ACC112 (cell line): ENCODE measurements at regions not wholly inside any gene's neighbourhood (a gene's known extent, or its start where the extent isn't known, plus 50 kb on each side); places are given as distances from the start of the nearest gene placed in this dataset.
"Not testable (repeated sequence)": the region's sequence is repeated elsewhere in the genome, so short reads cannot be mapped to it uniquely, and the experiment has no call there.

Experiments used
- H2AFZ ChIP-seq: fragments of 200-600 bp; sonication (generic); one replicate; pipeline ENCODE4 v1.6.0; 2017; ENCODE audit warnings: antibody characterized with exemption, low read length; ENCODE audit not compliant: unreplicated experiment
- H3K27ac ChIP-seq: fragments of 200-600 bp; sonication (generic); 2 replicates; pipeline ENCODE4 v1.5.1; 2014; ENCODE audit warnings: low read depth, mild to moderate bottlenecking, antibody characterized with exemption, low read length, moderate library complexity
- H3K27me3 ChIP-seq: fragments of 200-600 bp; sonication (generic); 2 replicates; pipeline ENCODE4 v1.6.1; 2014; ENCODE audit warnings: mild to moderate bottlenecking, antibody characterized with exemption, low read length, moderate library complexity, mixed read lengths; ENCODE audit not compliant: insufficient read depth
- H3K36me3 ChIP-seq: fragments of 200-600 bp; sonication (generic); 2 replicates; pipeline ENCODE4 v1.6.1; 2016; ENCODE audit warnings: mild to moderate bottlenecking, antibody characterized with exemption, low read length, moderate library complexity, mixed read lengths; ENCODE audit not compliant: insufficient read depth
- H3K4me1 ChIP-seq: fragments of 200-600 bp; sonication (generic); one replicate; pipeline ENCODE4 v1.6.1; 2016; ENCODE audit warnings: low read length, mixed read lengths; ENCODE audit not compliant: insufficient read depth, unreplicated experiment, control insufficient read depth
- H3K4me3 ChIP-seq: fragments of 200-600 bp; sonication (generic); 2 replicates; pipeline ENCODE4 v1.5.1; 2014; ENCODE audit warnings: mild to moderate bottlenecking, low read depth, low read length
- H3K79me2 ChIP-seq: fragments of 200-600 bp; sonication (generic); one replicate; pipeline ENCODE4 v1.6.0; 2016; ENCODE audit warnings: low read length; ENCODE audit not compliant: control insufficient read depth, unreplicated experiment, insufficient read depth

GRCh38 chr3:110687138-110687537 lies 384.5 kb upstream of the NECTIN3 start:
- no peak overlapping the region for H2AFZ ChIP-seq
- H3K36me3 ChIP-seq: no peaks in the 10 kb centered on the region
- H3K79me2 ChIP-seq: no peaks in the 10 kb centered on the region
- peak overlapping the region; percentile 20; the same call in 1 of the 2 replicates for H3K27ac ChIP-seq
- H3K4me3 ChIP-seq: no peak overlapping the region
- peaks cover 7% of the 10 kb centered on the region for H3K4me1 ChIP-seq
- no peaks in the 10 kb centered on the region for H3K27me3 ChIP-seq

- Histone ChIP-seq H3K27ac (peak overlapping the region; percentile 68), H2AFZ (peak overlapping the region; percentile 82), H3K4me1 (peaks cover 6% of the 10 kb centered on the region), H3K4me3 (peak overlapping the region; percentile 30; the same call in 1 of the 2 replicates), H3K36me3 (no peaks in the 10 kb centered on the region), H3K79me2 (no peaks in the 10 kb centered on the region), H3K27me3 (no peaks in the 10 kb centered on the region)
Observed at GRCh38 chr3:110697961-110698360, 373.7 kb upstream of the NECTIN3 start.

- not testable (repeated sequence) for H2AFZ ChIP-seq, H3K4me3 ChIP-seq, H3K27ac ChIP-seq, H3K27me3 ChIP-seq, H3K36me3 ChIP-seq, H3K4me1 ChIP-seq, H3K79me2 ChIP-seq
Observed at GRCh38 chr3:110704332-110704731, 367.3 kb upstream of the NECTIN3 start.

GRCh38 chr3:110708156-110708555 lies 363.5 kb upstream of the NECTIN3 start:
- Histone ChIP-seq H3K4me1 (no peaks in the 10 kb centered on the region), H3K4me3 (no peak overlapping the region), H3K27ac (no peak overlapping the region), H3K36me3 (no peaks in the 10 kb centered on the region), H3K27me3 (no peaks in the 10 kb centered on the region), H2AFZ (no peak overlapping the region), H3K79me2 (no peaks in the 10 kb centered on the region)

- H3K4me3 ChIP-seq: no peak overlapping the region
- no peak overlapping the region for H2AFZ ChIP-seq
- H3K27me3 ChIP-seq: no peaks in the 10 kb centered on the region
- no peak overlapping the region for H3K27ac ChIP-seq
- H3K79me2 ChIP-seq: no peaks in the 10 kb centered on the region
- H3K36me3 ChIP-seq: no peaks in the 10 kb centered on the region
- H3K4me1 ChIP-seq: no peaks in the 10 kb centered on the region
Observed at GRCh38 chr3:110710156-110710555, 361.5 kb upstream of the NECTIN3 start.

GRCh38 chr3:110710603-110711002 lies 361.0 kb upstream of the NECTIN3 start:
- H2AFZ ChIP-seq: no peak overlapping the region
- no peak overlapping the region for H3K27ac ChIP-seq
- no peak overlapping the region for H3K4me3 ChIP-seq
- H3K36me3 ChIP-seq: no peaks in the 10 kb centered on the region
- no peaks in the 10 kb centered on the region for H3K79me2 ChIP-seq
- no peaks in the 10 kb centered on the region for H3K4me1 ChIP-seq
- H3K27me3 ChIP-seq: no peaks in the 10 kb centered on the region

- no peak overlapping the region for H3K27ac ChIP-seq
- no peaks in the 10 kb centered on the region for H3K79me2 ChIP-seq
- no peaks in the 10 kb centered on the region for H3K4me1 ChIP-seq
- no peaks in the 10 kb centered on the region for H3K27me3 ChIP-seq
- no peaks in the 10 kb centered on the region for H3K36me3 ChIP-seq
- no peak overlapping the region for H3K4me3 ChIP-seq
- no peak overlapping the region for H2AFZ ChIP-seq
Observed at GRCh38 chr3:110711130-110711832, 360.3 kb upstream of the NECTIN3 start.

- Histone ChIP-seq H3K27me3 (no peaks in the 10 kb centered on the region), H3K79me2 (no peaks in the 10 kb centered on the region), H3K27ac (no peak overlapping the region), H3K4me3 (no peak overlapping the region), H2AFZ (no peak overlapping the region), H3K36me3 (no peaks in the 10 kb centered on the region), H3K4me1 (no peaks in the 10 kb centered on the region)
Observed at GRCh38 chr3:110711851-110712516, 359.6 kb upstream of the NECTIN3 start.

- Histone ChIP-seq H3K27me3 (no peaks in the 10 kb centered on the region), H3K79me2 (no peaks in the 10 kb centered on the region), H3K4me3 (no peak overlapping the region), H2AFZ (no peak overlapping the region), H3K27ac (no peak overlapping the region), H3K36me3 (no peaks in the 10 kb centered on the region), H3K4me1 (no peaks in the 10 kb centered on the region)
Observed at GRCh38 chr3:110727056-110727455, 344.6 kb upstream of the NECTIN3 start.

GRCh38 chr3:110731148-110731547 lies 340.5 kb upstream of the NECTIN3 start:
- Histone ChIP-seq H3K36me3 (no peaks in the 10 kb centered on the region), H3K4me3 (no peak overlapping the region), H2AFZ (no peak overlapping the region), H3K4me1 (no peaks in the 10 kb centered on the region), H3K27me3 (no peaks in the 10 kb centered on the region), H3K79me2 (no peaks in the 10 kb centered on the region), H3K27ac (no peak overlapping the region)

- Histone ChIP-seq H3K27ac (no peak overlapping the region), H3K27me3 (no peaks in the 10 kb centered on the region), H3K4me1 (no peaks in the 10 kb centered on the region), H3K36me3 (no peaks in the 10 kb centered on the region), H3K4me3 (no peak overlapping the region), H2AFZ (no peak overlapping the region), H3K79me2 (no peaks in the 10 kb centered on the region)
Observed at GRCh38 chr3:110732420-110732819, 339.2 kb upstream of the NECTIN3 start.
